ENCODE measurements at regions not wholly inside any gene's neighbourhood (a gene's known extent, or its start where the extent isn't known, plus 50 kb on each side); places are given as distances from the start of the nearest gene placed in this dataset.

DNA sequence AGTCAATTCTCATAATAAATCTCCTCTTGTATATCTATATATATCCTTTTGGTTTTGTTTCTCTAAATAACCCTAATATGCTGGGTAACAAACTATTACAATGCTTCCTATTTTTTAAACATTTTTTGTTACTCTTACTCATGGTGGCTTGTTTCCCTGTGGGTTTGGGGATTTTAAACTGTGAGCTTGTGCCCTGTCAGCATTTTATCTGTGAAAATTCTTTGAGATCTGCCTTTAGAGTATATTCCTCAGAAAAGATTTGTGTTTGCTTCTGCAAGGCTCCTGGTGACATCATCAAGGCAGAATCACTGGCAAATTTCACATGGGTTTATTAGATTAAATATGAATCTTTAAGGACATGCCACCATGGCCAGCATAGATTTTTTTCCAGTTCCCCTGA, 273.6 kb downstream of the LRFN2 start:
- TF ChIP-seq, protein P1, sequence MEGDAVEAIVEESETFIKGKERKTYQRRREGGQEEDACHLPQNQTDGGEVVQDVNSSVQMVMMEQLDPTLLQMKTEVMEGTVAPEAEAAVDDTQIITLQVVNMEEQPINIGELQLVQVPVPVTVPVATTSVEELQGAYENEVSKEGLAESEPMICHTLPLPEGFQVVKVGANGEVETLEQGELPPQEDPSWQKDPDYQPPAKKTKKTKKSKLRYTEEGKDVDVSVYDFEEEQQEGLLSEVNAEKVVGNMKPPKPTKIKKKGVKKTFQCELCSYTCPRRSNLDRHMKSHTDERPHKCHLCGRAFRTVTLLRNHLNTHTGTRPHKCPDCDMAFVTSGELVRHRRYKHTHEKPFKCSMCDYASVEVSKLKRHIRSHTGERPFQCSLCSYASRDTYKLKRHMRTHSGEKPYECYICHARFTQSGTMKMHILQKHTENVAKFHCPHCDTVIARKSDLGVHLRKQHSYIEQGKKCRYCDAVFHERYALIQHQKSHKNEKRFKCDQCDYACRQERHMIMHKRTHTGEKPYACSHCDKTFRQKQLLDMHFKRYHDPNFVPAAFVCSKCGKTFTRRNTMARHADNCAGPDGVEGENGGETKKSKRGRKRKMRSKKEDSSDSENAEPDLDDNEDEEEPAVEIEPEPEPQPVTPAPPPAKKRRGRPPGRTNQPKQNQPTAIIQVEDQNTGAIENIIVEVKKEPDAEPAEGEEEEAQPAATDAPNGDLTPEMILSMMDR (IDR thresholded peaks at IDR 0.05), result no peak
- TF ChIP-seq POLR2A (IDR thresholded peaks at IDR 0.05), result no peak
